ENCODE measurements at regions not wholly inside any gene's neighbourhood (a gene's known extent, or its start where the extent isn't known, plus 50 kb on each side); places are given as distances from the start of the nearest gene placed in this dataset.

- no peak for TF ChIP-seq CTCF (IDR thresholded peaks at IDR 0.05; ENCODE audit: insufficient read depth, missing control alignments)
- FAIRE-seq (no peak), DNase-seq (ENCODE audit: insufficient read length, low spot score) (no peak)
These were observed 93.2 kb upstream of the CSNK1A1L start for GRCh38 chr13:37198629-37199028.

- FAIRE-seq (no peak), DNase-seq (ENCODE audit: insufficient read length, low spot score) (no peak)
- TF ChIP-seq CTCF (IDR thresholded peaks at IDR 0.05; ENCODE audit: insufficient read depth, missing control alignments), result no peak
These were observed 90.2 kb upstream of the CSNK1A1L start for GRCh38 chr13:37195621-37196020.

GRCh38 chr13:37194428-37194861, 89.0 kb upstream of the CSNK1A1L start:
- TF ChIP-seq CTCF (IDR thresholded peaks at IDR 0.05; ENCODE audit: insufficient read depth, missing control alignments), result no peak
- DNase-seq (ENCODE audit: insufficient read length, low spot score), result no peak
- no peak for FAIRE-seq

- no peak for DNase-seq (ENCODE audit: insufficient read length, low spot score)
- no peak for TF ChIP-seq CTCF (IDR thresholded peaks at IDR 0.05; ENCODE audit: insufficient read depth, missing control alignments)
- no peak for FAIRE-seq
These were observed 87.5 kb upstream of the CSNK1A1L start for GRCh38 chr13:37192956-37193355.

- no peak for DNase-seq (ENCODE audit: insufficient read length, low spot score)
- FAIRE-seq, result no peak
- TF ChIP-seq CTCF (IDR thresholded peaks at IDR 0.05; ENCODE audit: insufficient read depth, missing control alignments), result no peak
These were observed 82.2 kb upstream of the CSNK1A1L start for GRCh38 chr13:37187621-37188020.

GRCh38 chr13:37187105-37187504, 81.6 kb upstream of the CSNK1A1L start:
- TF ChIP-seq CTCF (IDR thresholded peaks at IDR 0.05; ENCODE audit: insufficient read depth, missing control alignments), result no peak
- DNase-seq (ENCODE audit: insufficient read length, low spot score), result no peak
- no peak for FAIRE-seq

GRCh38 chr13:37181620-37182019, 76.2 kb upstream of the CSNK1A1L start:
- TF ChIP-seq CTCF (IDR thresholded peaks at IDR 0.05; ENCODE audit: insufficient read depth, missing control alignments), result no peak
- FAIRE-seq (no peak), DNase-seq (ENCODE audit: insufficient read length, low spot score) (no peak)

All from D721Med (cell line).